GM06990 (cell line): ENCODE measurements at regions not wholly inside any gene's neighbourhood (a gene's known extent, or its start where the extent isn't known, plus 50 kb on each side); places are given as distances from the start of the nearest gene placed in this dataset.

Experiments used
- DNase-seq: peaks from one replicate; pipeline ENCODE4 v3.0.0-alpha.2; 2011; ENCODE audit not compliant: insufficient read length; ENCODE audit errors: extremely low read depth
- H3K27me3 ChIP-seq: replicated peaks from 2 replicates; pipeline ENCODE4 v1.6.0; 2011; ENCODE audit warnings: low read length; ENCODE audit not compliant: control insufficient read depth, insufficient read depth
- H3K36me3 ChIP-seq: 2 replicates; pipeline ENCODE4 v1.5.1; 2011; ENCODE audit warnings: low read length; ENCODE audit not compliant: control insufficient read depth, insufficient read depth
- H3K4me3 ChIP-seq: replicated peaks from 2 replicates; pipeline ENCODE4 v1.5.1; 2011; ENCODE audit warnings: low read depth, mild to moderate bottlenecking, control low read depth, low read length
- TF ChIP-seq, protein P1 (sequence below): IDR thresholded peaks from 2 replicates; pipeline ENCODE4 v1.5.1; 2011; ENCODE audit warnings: low read length, control low read depth, mild to moderate bottlenecking, inconsistent platforms; ENCODE audit not compliant: insufficient read depth, poor library complexity, severe bottlenecking

DNA sequence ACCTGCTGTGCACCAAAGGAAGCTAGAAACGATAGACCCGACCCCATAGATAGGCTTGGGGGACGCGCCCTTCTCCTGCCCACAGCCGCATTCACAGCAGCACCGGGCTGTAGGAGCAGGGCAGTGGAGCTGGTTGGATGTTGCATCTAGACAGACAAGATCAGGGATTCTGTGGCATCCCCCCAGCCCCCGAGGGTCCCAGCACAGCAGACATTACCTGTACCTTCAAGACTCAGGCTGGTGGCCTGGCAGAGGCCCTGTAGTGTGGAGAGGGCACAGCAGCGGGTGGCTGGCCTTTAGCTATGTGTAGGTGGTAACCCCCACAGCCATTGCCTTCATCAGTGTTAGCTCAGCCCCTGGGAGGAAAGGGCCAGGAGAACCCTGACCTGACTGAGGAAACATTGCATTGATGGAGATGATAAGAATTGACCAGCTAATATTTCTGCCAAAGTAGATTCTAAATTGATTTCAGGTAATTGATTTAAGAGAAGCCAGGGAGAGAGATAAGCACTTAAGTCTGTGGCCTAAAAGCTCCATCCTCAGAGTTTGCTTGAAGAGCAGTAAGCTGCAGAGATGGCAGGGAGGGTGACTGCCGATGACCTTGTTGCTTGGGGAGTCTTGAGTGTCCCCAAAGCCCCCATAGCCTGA lies 269.4 kb downstream of the TLE3 start:
- TF ChIP-seq, protein P1, sequence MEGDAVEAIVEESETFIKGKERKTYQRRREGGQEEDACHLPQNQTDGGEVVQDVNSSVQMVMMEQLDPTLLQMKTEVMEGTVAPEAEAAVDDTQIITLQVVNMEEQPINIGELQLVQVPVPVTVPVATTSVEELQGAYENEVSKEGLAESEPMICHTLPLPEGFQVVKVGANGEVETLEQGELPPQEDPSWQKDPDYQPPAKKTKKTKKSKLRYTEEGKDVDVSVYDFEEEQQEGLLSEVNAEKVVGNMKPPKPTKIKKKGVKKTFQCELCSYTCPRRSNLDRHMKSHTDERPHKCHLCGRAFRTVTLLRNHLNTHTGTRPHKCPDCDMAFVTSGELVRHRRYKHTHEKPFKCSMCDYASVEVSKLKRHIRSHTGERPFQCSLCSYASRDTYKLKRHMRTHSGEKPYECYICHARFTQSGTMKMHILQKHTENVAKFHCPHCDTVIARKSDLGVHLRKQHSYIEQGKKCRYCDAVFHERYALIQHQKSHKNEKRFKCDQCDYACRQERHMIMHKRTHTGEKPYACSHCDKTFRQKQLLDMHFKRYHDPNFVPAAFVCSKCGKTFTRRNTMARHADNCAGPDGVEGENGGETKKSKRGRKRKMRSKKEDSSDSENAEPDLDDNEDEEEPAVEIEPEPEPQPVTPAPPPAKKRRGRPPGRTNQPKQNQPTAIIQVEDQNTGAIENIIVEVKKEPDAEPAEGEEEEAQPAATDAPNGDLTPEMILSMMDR: no peak
- no peaks in the 10 kb centered on the region; the same call in none of the 2 replicates for H3K27me3 ChIP-seq
- no peaks in the 10 kb centered on the region for H3K36me3 ChIP-seq
- no peak for DNase-seq
- H3K4me3 ChIP-seq: no peak overlapping the region

GRCh38 chr15:69829974-69830373 lies 267.7 kb downstream of the TLE3 start:
- H3K27me3 ChIP-seq: no peaks in the 10 kb centered on the region; the same call in none of the 2 replicates
- TF ChIP-seq, protein P1: no peak
- no peak for DNase-seq
- no peak overlapping the region for H3K4me3 ChIP-seq
- no peaks in the 10 kb centered on the region for H3K36me3 ChIP-seq

- TF ChIP-seq, protein P1: no peak
- Histone ChIP-seq H3K4me3 (no peak overlapping the region), H3K36me3 (no peaks in the 10 kb centered on the region), H3K27me3 (no peaks in the 10 kb centered on the region; the same call in none of the 2 replicates)
- no peak for DNase-seq
Measured at GRCh38 chr15:69830430-69830829, 267.3 kb downstream of the TLE3 start.

DNA sequence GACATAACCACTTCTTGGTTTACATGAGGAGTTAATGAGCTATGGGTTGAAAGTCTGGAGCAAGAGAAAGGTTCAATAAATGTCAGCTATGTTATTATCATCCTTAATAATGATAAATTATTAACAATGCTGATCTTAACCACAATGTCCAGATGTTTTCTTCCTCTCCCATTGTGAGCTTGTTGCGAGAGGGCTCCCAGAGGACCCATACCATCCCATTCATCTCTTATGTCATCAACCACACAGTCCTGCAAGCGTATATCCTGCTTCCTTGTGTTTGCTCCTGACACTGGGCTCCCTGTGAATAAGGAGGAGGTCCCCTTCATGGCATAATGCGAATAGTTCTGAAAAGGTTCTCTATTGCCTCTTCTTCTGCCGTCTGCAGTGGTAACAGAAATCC lies 266.8 kb downstream of the TLE3 start:
- TF ChIP-seq, protein P1: no peak
- no peak for DNase-seq
- Histone ChIP-seq H3K36me3 (no peaks in the 10 kb centered on the region), H3K4me3 (no peak overlapping the region), H3K27me3 (no peaks in the 10 kb centered on the region; the same call in none of the 2 replicates)

- Histone ChIP-seq H3K4me3 (no peak overlapping the region), H3K27me3 (peaks cover 1% of the 10 kb centered on the region), H3K36me3 (no peaks in the 10 kb centered on the region)
- DNase-seq: no peak
- TF ChIP-seq, protein P1: no peak
Measured at GRCh38 chr15:69834267-69834666, 263.4 kb downstream of the TLE3 start.

DNA sequence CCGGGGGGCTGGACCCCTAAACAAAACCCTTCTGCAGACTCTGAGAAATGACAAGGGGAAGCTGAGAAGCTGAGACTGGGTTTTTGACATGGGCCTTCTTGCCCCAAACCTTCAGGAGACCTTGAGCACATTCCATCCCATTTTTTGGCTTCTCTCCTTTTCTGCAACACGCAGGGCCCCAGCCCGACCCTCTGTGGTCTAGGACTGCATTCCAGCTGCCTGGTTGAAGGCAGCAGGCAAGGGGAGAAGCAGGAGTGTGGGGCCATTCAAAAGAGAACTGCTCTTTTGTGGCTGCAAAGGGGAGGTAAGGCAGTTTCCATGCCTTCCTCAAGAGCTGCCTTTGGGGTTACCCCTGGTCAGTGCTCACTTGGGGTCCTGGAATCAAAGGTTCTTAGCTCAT lies 263.0 kb downstream of the TLE3 start:
- Histone ChIP-seq H3K27me3 (peaks cover 1% of the 10 kb centered on the region), H3K36me3 (no peaks in the 10 kb centered on the region), H3K4me3 (no peak overlapping the region)
- DNase-seq: no peak
- TF ChIP-seq, protein P1: no peak
